ENCODE measurements at regions not wholly inside any gene's neighbourhood (a gene's known extent, or its start where the extent isn't known, plus 50 kb on each side); places are given as distances from the start of the nearest gene placed in this dataset.

DNA sequence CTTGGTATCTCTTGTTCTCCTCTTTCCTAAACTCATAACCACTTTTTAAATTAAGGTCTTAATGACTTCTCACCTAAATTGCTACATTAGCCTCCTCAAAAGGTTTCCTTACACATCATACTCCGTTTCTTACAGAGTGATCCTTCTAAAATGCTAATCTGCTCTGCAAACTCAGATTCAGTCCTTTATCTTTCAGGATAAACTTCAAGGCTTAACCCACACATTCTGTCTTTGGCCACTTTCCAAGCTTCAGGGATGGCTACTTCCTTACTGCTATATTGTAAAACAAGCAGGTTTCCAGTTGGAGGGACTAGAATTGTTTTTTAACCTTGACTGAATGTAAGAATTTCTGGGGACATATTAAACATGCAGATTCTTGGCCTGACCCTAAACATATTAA is 105.5 kb upstream of the CHD1 start:
- Histone ChIP-seq H3K36me3 (replicated peaks in 1 of 2; ENCODE audit: control extremely low read depth in 1 of 2, control insufficient read depth in 1 of 2, extremely low read depth in 1 of 2, insufficient read depth in 2 of 2, low read length in 1 of 2) (no peaks in the 10 kb centered on the region), H3K4me2 (replicated peaks; ENCODE audit: low read depth, low read length, poor library complexity, severe bottlenecking) (peak overlapping the region; percentile 72), H3K9me3 (ENCODE audit: control extremely low read depth in 1 of 3, control insufficient read depth in 2 of 3, insufficient read depth in 1 of 3, low read length in 2 of 3) (peaks cover 0 to 14% (median 2%) of the 10 kb centered on the region in 3 donors), H3K4me3 (ENCODE audit: control extremely low read depth in 1 of 5, extremely low read depth in 1 of 5, insufficient read depth in 1 of 5, low read depth in 2 of 5, low read length in 4 of 5) (no peak overlapping the region), H4K20me1 (ENCODE audit: control insufficient read depth, insufficient read depth, low read length, poor library complexity, severe bottlenecking) (no peaks in the 10 kb centered on the region), H3K27me3 (replicated peaks in 1 of 4; ENCODE audit: control extremely low read depth in 1 of 4, control insufficient read depth in 3 of 4, insufficient read depth in 4 of 4, low read length in 3 of 4) (no peaks in the 10 kb centered on the region), H3K4me1 (ENCODE audit: control insufficient read depth in 2 of 2, insufficient read depth in 2 of 2, low read length in 2 of 2) (peaks cover 50 to 57% of the 10 kb centered on the region in 2 donors), H3K27ac (ENCODE audit: low read length in 2 of 2) (peak overlapping the region in 1 of 2 donors; percentile 82), H3K9ac (ENCODE audit: low read length) (no peak overlapping the region), H3K79me2 (ENCODE audit: control insufficient read depth, insufficient read depth, low read length) (no peaks in the 10 kb centered on the region), H2AFZ (ENCODE audit: insufficient read depth, low read depth, low read length, poor library complexity, severe bottlenecking) (peak overlapping the region; percentile 86)
- no CpG with 5 or more reads among the region's 1 CpG for WGBS (ENCODE audit: insufficient coverage)
- Mint-ChIP-seq H3K4me3 (peak overlapping the region; percentile 92), H3K27me3 (no peaks in the 10 kb centered on the region), H3K27ac (peak overlapping the region; percentile 93), H3K4me1 (peaks cover 79% of the 10 kb centered on the region), H3K9me3 (ENCODE audit: insufficient read depth) (peaks cover 2% of the 10 kb centered on the region)
- TF ChIP-seq, protein P1, sequence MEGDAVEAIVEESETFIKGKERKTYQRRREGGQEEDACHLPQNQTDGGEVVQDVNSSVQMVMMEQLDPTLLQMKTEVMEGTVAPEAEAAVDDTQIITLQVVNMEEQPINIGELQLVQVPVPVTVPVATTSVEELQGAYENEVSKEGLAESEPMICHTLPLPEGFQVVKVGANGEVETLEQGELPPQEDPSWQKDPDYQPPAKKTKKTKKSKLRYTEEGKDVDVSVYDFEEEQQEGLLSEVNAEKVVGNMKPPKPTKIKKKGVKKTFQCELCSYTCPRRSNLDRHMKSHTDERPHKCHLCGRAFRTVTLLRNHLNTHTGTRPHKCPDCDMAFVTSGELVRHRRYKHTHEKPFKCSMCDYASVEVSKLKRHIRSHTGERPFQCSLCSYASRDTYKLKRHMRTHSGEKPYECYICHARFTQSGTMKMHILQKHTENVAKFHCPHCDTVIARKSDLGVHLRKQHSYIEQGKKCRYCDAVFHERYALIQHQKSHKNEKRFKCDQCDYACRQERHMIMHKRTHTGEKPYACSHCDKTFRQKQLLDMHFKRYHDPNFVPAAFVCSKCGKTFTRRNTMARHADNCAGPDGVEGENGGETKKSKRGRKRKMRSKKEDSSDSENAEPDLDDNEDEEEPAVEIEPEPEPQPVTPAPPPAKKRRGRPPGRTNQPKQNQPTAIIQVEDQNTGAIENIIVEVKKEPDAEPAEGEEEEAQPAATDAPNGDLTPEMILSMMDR (IDR thresholded peaks at IDR 0.05): no peak
- no peak for TF ChIP-seq EZH2 (IDR thresholded peaks at IDR 0.05; ENCODE audit: borderline replicate concordance, insufficient read depth, low read depth, low read length, poor library complexity, severe bottlenecking)
- CTCF ChIA-PET: interaction anchor here (0.7 to 4.0 kb wide), 5 partner anchors 26 to 126 kb away, joined by 3 to 32 read pairs (median 4); partner anchors contain the start of gene CHD1
- no peak for DNase-seq
- ATAC-seq (ENCODE audit: low read depth): no peak
- intact Hi-C loops (cut with micrococcal nuclease): no loop called here
- POLR2A ChIA-PET: no interaction called here

DNA sequence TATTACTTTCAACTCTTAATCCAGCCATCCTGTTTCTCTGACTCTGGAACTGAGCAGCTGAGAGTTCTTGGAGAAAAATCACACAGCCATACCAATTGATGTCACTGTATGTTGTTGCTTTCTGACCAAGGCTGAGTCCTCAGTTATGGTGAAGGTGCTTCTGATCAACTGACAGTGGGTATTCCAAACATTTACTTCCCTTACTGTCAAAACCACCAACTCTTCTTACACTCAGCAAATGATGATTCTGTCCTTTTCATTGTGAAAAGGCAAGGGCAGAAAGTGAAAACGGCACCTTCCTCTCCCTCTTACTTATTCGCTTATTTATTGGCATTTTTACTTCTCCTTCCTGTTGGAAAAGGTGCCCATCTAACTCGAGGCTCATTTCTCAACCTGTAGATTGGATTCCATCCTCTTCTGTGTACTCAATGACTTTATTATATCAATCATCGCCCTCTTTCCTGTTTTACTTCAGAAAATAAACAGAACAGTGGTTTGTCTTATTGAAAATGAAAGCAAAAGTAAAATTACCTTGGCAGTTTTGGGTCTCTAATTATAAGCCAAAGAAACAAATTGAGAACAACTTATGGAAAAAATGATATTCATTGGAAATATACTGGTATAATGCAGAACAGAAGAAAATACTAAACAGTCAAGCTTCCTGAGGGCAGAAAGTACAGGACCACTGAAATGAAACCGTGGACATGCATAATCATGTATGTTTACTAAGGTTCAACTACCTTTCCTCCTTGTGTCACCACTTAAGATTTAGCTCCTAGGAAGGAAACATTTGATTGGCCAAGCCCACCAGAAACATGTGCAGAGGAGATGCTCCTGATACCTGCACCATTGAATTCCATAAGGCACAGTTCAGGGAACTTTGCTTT is 104.5 kb upstream of the CHD1 start:
- peak overlapping the region; percentile 60 to 82 for H3K27ac ChIP-seq (ENCODE audit: low read length in 2 of 2)
- Mint-ChIP-seq H3K27ac (peak overlapping the region; percentile 93), H3K9me3 (ENCODE audit: insufficient read depth) (no peaks in the 10 kb centered on the region), H3K4me3 (peak overlapping the region; percentile 92), H3K4me1 (peaks cover 80% of the 10 kb centered on the region), H3K27me3 (no peaks in the 10 kb centered on the region)
- peak overlapping the region; percentile 60 for H3K9ac ChIP-seq (ENCODE audit: low read length)
- peaks cover 0 to 12% (median 0%) of the 10 kb centered on the region in 3 donors for H3K9me3 ChIP-seq (ENCODE audit: control extremely low read depth in 1 of 3, control insufficient read depth in 2 of 3, insufficient read depth in 1 of 3, low read length in 2 of 3)
- WGBS (ENCODE audit: insufficient coverage): 0% methylated on average over 2 of the region's 5 CpGs
- peaks cover 53 to 54% of the 10 kb centered on the region in 2 donors for H3K4me1 ChIP-seq (ENCODE audit: control insufficient read depth in 2 of 2, insufficient read depth in 2 of 2, low read length in 2 of 2)
- TF ChIP-seq, protein P1 (IDR thresholded peaks at IDR 0.05): no peak
- no peak for TF ChIP-seq EZH2 (IDR thresholded peaks at IDR 0.05; ENCODE audit: borderline replicate concordance, insufficient read depth, low read depth, low read length, poor library complexity, severe bottlenecking)
- no peaks in the 10 kb centered on the region for H4K20me1 ChIP-seq (ENCODE audit: control insufficient read depth, insufficient read depth, low read length, poor library complexity, severe bottlenecking)
- peak overlapping the region; percentile 18 to 71 (median 45) for H3K4me3 ChIP-seq (ENCODE audit: control extremely low read depth in 1 of 5, extremely low read depth in 1 of 5, insufficient read depth in 1 of 5, low read depth in 2 of 5, low read length in 4 of 5)
- intact Hi-C loops (cut with micrococcal nuclease): no loop called here
- H3K27me3 ChIP-seq (replicated peaks in 1 of 4; ENCODE audit: control extremely low read depth in 1 of 4, control insufficient read depth in 3 of 4, insufficient read depth in 4 of 4, low read length in 3 of 4): no peaks in the 10 kb centered on the region
- DNase-seq (peak; percentile 55), ATAC-seq (ENCODE audit: low read depth) (peak; percentile 19)
- H3K79me2 ChIP-seq (ENCODE audit: control insufficient read depth, insufficient read depth, low read length): no peaks in the 10 kb centered on the region
- CTCF ChIA-PET: interaction anchor here (0.5 to 4.0 kb wide), 37 partner anchors 8 to 264 kb away, joined by 3 to 67 read pairs (median 5); partner anchors contain the start of gene CHD1
- peak overlapping the region; percentile 86 for H2AFZ ChIP-seq (ENCODE audit: insufficient read depth, low read depth, low read length, poor library complexity, severe bottlenecking)
- POLR2A ChIA-PET: interaction anchor here (0.7 to 1.9 kb wide), 2 partner anchors 104 to 133 kb away, joined by 3 to 9 read pairs; partner anchors contain the start of gene CHD1
- no peaks in the 10 kb centered on the region for H3K36me3 ChIP-seq (replicated peaks in 1 of 2; ENCODE audit: control extremely low read depth in 1 of 2, control insufficient read depth in 1 of 2, extremely low read depth in 1 of 2, insufficient read depth in 2 of 2, low read length in 1 of 2)
- H3K4me2 ChIP-seq (replicated peaks; ENCODE audit: low read depth, low read length, poor library complexity, severe bottlenecking): peak overlapping the region; percentile 72

Data from B cell (primary cell).